H1 (cell line): ENCODE measurements at regions not wholly inside any gene's neighbourhood (a gene's known extent, or its start where the extent isn't known, plus 50 kb on each side); places are given as distances from the start of the nearest gene placed in this dataset.

Experiments
- CTCF ChIA-PET: fragments of 300-600 bp; sonication (Branson Sonifier 250); formaldehyde crosslinking; loops from one replicate; lab custom pipeline; 2021; ENCODE audit not compliant: partially characterized antibody; lab: Charles Lee
- POLR2A ChIA-PET: fragments of 300-600 bp; sonication (Branson Sonifier 250); formaldehyde crosslinking; loops from one replicate; lab custom pipeline; 2021; ENCODE audit warnings: inconsistent platforms; ENCODE audit not compliant: partially characterized antibody; lab: Charles Lee
- DNase-seq, 2 experiments: peaks; one replicate each; pipeline versions ENCODE4 v3.0.0 to v3.0.0-alpha.2; 2010 to 2022; ENCODE audit warnings: low spot score in 2 of 2, low read depth in 1 of 2, mixed read lengths in 1 of 2
- FAIRE-seq: peaks from 2 replicates; lab custom pipeline; 2011; peaks lifted over from hg19 to GRCh38; lab: Jason Lieb, UNC
- H2AFZ ChIP-seq: 2 replicates; pipeline ENCODE4 v1.8.1; 2012; ENCODE audit warnings: low read length, inconsistent platforms
- H2AK5ac ChIP-seq: 2 replicates; pipeline ENCODE4 v1.6.1; 2013; ENCODE audit warnings: low read depth, low read length
- H2BK120ac ChIP-seq: replicated peaks from 2 replicates; pipeline ENCODE3; 2013; ENCODE audit warnings: low read depth, low read length, inconsistent platforms
- H2BK12ac ChIP-seq: 2 replicates; pipeline ENCODE4 v1.6.1; 2013; ENCODE audit warnings: low read depth, low read length
- H2BK15ac ChIP-seq: 2 replicates; pipeline ENCODE4 v1.6.1; 2013; ENCODE audit warnings: low read length
- H2BK20ac ChIP-seq: 2 replicates; pipeline ENCODE4 v1.6.1; 2013; ENCODE audit warnings: low read length
- H2BK5ac ChIP-seq: 2 replicates; pipeline ENCODE4 v1.6.1; 2013; ENCODE audit warnings: low read depth, low read length
- H3K14ac ChIP-seq: 2 replicates; pipeline ENCODE4 v1.6.1; 2013; ENCODE audit warnings: inconsistent platforms; ENCODE audit not compliant: insufficient read length
- H3K18ac ChIP-seq: 2 replicates; pipeline ENCODE4 v1.6.1; 2013; ENCODE audit warnings: low read length; ENCODE audit errors: extremely low read depth
- H3K23ac ChIP-seq: 2 replicates; pipeline ENCODE4 v1.6.1; 2013; ENCODE audit warnings: inconsistent platforms; ENCODE audit not compliant: insufficient read length
- H3K23me2 ChIP-seq: 2 replicates; pipeline ENCODE4 v1.6.1; 2013; ENCODE audit warnings: low read depth, low read length
- H3K27ac ChIP-seq: 2 replicates; pipeline ENCODE4 v1.6.1; 2011; ENCODE audit warnings: low read depth, low read length, inconsistent platforms
- H3K27me3 ChIP-seq, 4 experiments: replicated peaks in 1 of 4; 1 replicate in 1 of 4; 2 replicates in 3 of 4; pipeline versions ENCODE4 v1.6.1 to v1.8.1; 2011 to 2013; ENCODE audit warnings: low read length in 3 of 4, mild to moderate bottlenecking in 3 of 4, inconsistent platforms in 2 of 4, mixed read lengths in 2 of 4, moderate library complexity in 1 of 4; ENCODE audit not compliant: control insufficient read depth in 3 of 4, insufficient read depth in 3 of 4; ENCODE audit errors: extremely low read depth in 1 of 4
- H3K36me3 ChIP-seq, 4 experiments: 2 replicates each; pipeline versions ENCODE4 v1.6.1 to v1.8.1; 2011 to 2013; ENCODE audit warnings: mild to moderate bottlenecking in 4 of 4, low read length in 3 of 4, moderate library complexity in 2 of 4, control low read depth in 1 of 4, inconsistent platforms in 1 of 4; ENCODE audit not compliant: insufficient read depth in 4 of 4, control insufficient read depth in 2 of 4
- H3K4ac ChIP-seq: replicated peaks from 2 replicates; pipeline ENCODE3; 2013; ENCODE audit warnings: low read length, low read depth, mixed read lengths, inconsistent platforms; ENCODE audit not compliant: insufficient read length
- H3K4me1 ChIP-seq, 4 experiments: replicated peaks in 1 of 4; 1 replicate in 1 of 4; 2 replicates in 3 of 4; pipeline versions ENCODE4 v1.6.1 to v1.8.1; 2011 to 2013; ENCODE audit warnings: low read length in 3 of 4, inconsistent platforms in 2 of 4, mixed read lengths in 1 of 4; ENCODE audit not compliant: insufficient read depth in 4 of 4, control insufficient read depth in 3 of 4
- H3K4me2 ChIP-seq, 2 experiments: 2 replicates each; pipeline versions ENCODE4 v1.6.1 to v1.8.1; 2011 to 2013; ENCODE audit warnings: low read depth in 2 of 2, low read length in 2 of 2, control low read depth in 1 of 2, inconsistent platforms in 1 of 2, mild to moderate bottlenecking in 1 of 2; ENCODE audit not compliant: insufficient read depth in 1 of 2
- H3K4me3 ChIP-seq, 4 experiments: fragments of 200-600, 300-600 bp in 1 of 4; sonication (generic), shearing (Covaris generic), sonication (Bioruptor Twin) in 1 of 4; 2 replicates each; pipeline versions ENCODE4 v1.5.1 to v1.8.1; 2011 to 2016; ENCODE audit warnings: low read length in 4 of 4, low read depth in 3 of 4, control low read depth in 2 of 4, inconsistent platforms in 2 of 4, mild to moderate bottlenecking in 2 of 4, mixed read lengths in 1 of 4, moderate library complexity in 1 of 4; ENCODE audit not compliant: insufficient read depth in 2 of 4; ENCODE audit errors: extremely low read depth in 1 of 4
- H3K56ac ChIP-seq: replicated peaks from 2 replicates; pipeline ENCODE3; 2013; ENCODE audit warnings: low read depth, mild to moderate bottlenecking, mixed read lengths, low read length, inconsistent platforms; ENCODE audit not compliant: insufficient read length
- H3K79me1 ChIP-seq: 2 replicates; pipeline ENCODE4 v1.6.1; 2013; ENCODE audit warnings: low read depth, low read length, control low read depth
- H3K79me2 ChIP-seq, 2 experiments: 2 replicates each; pipeline versions ENCODE4 v1.6.1 to v1.8.1; 2012 to 2013; ENCODE audit warnings: low read length in 2 of 2, mild to moderate bottlenecking in 2 of 2, inconsistent platforms in 1 of 2; ENCODE audit not compliant: insufficient read depth in 2 of 2, control insufficient read depth in 1 of 2
- H3K9ac ChIP-seq, 4 experiments: replicated peaks in 1 of 4; 1 replicate in 1 of 4; 2 replicates in 3 of 4; pipeline versions ENCODE4 v1.6.1 to v1.8.1; 2011 to 2013; ENCODE audit warnings: low read depth in 3 of 4, low read length in 3 of 4, control low read depth in 2 of 4, mild to moderate bottlenecking in 2 of 4, moderate library complexity in 2 of 4, inconsistent platforms in 1 of 4; ENCODE audit errors: extremely low read depth in 1 of 4
- H3K9me3 ChIP-seq, 2 experiments: 2 replicates each; pipeline versions ENCODE4 v1.6.1 to v1.8.1; 2012 to 2013; ENCODE audit warnings: mild to moderate bottlenecking in 2 of 2, moderate library complexity in 2 of 2, control low read depth in 1 of 2, inconsistent platforms in 1 of 2, low read depth in 1 of 2, low read length in 1 of 2, mixed read lengths in 1 of 2; ENCODE audit not compliant: insufficient read depth in 2 of 2
- H4K20me1 ChIP-seq, 2 experiments: replicated peaks in 1 of 2; 2 replicates each; pipeline versions ENCODE3 to v1.8.1; 2011 to 2013; ENCODE audit warnings: inconsistent platforms in 2 of 2, low read length in 2 of 2, mild to moderate bottlenecking in 1 of 2; ENCODE audit not compliant: insufficient read depth in 2 of 2, control insufficient read depth in 1 of 2
- H4K5ac ChIP-seq: 2 replicates; pipeline ENCODE4 v1.6.1; 2013; ENCODE audit warnings: low read length, low read depth, mixed read lengths, inconsistent platforms; ENCODE audit not compliant: insufficient read length
- H4K8ac ChIP-seq: 2 replicates; pipeline ENCODE4 v1.8.0; 2013; ENCODE audit warnings: mild to moderate bottlenecking, moderate library complexity, low read length, inconsistent platforms; ENCODE audit not compliant: insufficient read depth; ENCODE audit errors: extremely low read depth
- H4K91ac ChIP-seq: replicated peaks from 2 replicates; pipeline ENCODE3; 2013; ENCODE audit warnings: low read length, mixed read lengths, inconsistent platforms; ENCODE audit not compliant: insufficient read length
- BRCA1 ChIP-seq: IDR thresholded peaks from 2 replicates; pipeline ENCODE4 v1.6.1; 2012; ENCODE audit warnings: low read depth, low read length, improper control_type of control experiment
- CHD2 ChIP-seq: IDR thresholded peaks from 2 replicates; pipeline ENCODE4 v1.6.1; 2012; ENCODE audit warnings: low read length, improper control_type of control experiment
- E2F6 ChIP-seq: IDR thresholded peaks from 2 replicates; pipeline ENCODE4 v1.6.1; 2012; ENCODE audit warnings: inconsistent platforms
- KDM4A ChIP-seq: IDR thresholded peaks from one replicate; pipeline ENCODE4 v1.7.1; 2012; ENCODE audit warnings: low read depth, mild to moderate bottlenecking, moderate library complexity, low read length, inconsistent platforms; ENCODE audit not compliant: severe bottlenecking
- KDM5A ChIP-seq: fragments of 200-600 bp; IDR thresholded peaks from 2 replicates; pipeline ENCODE4 v1.7.1; 2012; ENCODE audit warnings: mild to moderate bottlenecking, low read length, inconsistent platforms, mixed read lengths
- POLR2AphosphoS5 ChIP-seq: IDR thresholded peaks from 2 replicates; pipeline ENCODE4 v1.6.1; 2011; ENCODE audit warnings: low read depth, low read length
- POU5F1 ChIP-seq: IDR thresholded peaks from 2 replicates; pipeline ENCODE4 v1.6.1; 2011; ENCODE audit warnings: low read depth, mild to moderate bottlenecking, low read length, moderate library complexity
- RAD21 ChIP-seq, 2 experiments: IDR thresholded peaks in 1 of 2; conservative IDR thresholded peaks in 1 of 2; 2 replicates each; pipeline ENCODE4 v1.6.1; 2011; ENCODE audit warnings: low read depth in 2 of 2, low read length in 2 of 2, improper control_type of control experiment in 1 of 2, inconsistent platforms in 1 of 2, mild to moderate bottlenecking in 1 of 2, moderate library complexity in 1 of 2
- SP1 ChIP-seq: IDR thresholded peaks from 2 replicates; pipeline ENCODE4 v1.6.1; 2011; ENCODE audit warnings: low read depth, low read length
- SP2 ChIP-seq: IDR thresholded peaks from 2 replicates; pipeline ENCODE4 v1.6.1; 2012; ENCODE audit warnings: mild to moderate bottlenecking, low read length, inconsistent platforms
- SUZ12 ChIP-seq: fragments of 200-600 bp; sonication (generic); IDR thresholded peaks from 2 replicates; pipeline ENCODE4 v1.6.1; 2012; ENCODE audit warnings: mild to moderate bottlenecking, inconsistent platforms, low read length, moderate library complexity, mixed read lengths
- TCF12 ChIP-seq: IDR thresholded peaks from 2 replicates; pipeline ENCODE4 v1.6.1; 2011; ENCODE audit warnings: low read depth, mild to moderate bottlenecking, low read length
- WGBS, 2 experiments: shearing (Covaris generic) in 1 of 2; methylation state at CpG; one replicate each; pipeline versions ENCODE4 v1.1.6 to v1.1.7; 2013 to 2015; ENCODE audit warnings: low lambda C conversion rate in 2 of 2, mixed read lengths in 2 of 2, inconsistent platforms in 1 of 2, low coverage in 1 of 2, missing lambda C conversion rate in 1 of 2; ENCODE audit not compliant: insufficient replicate concordance in 2 of 2, insufficient coverage in 1 of 2, insufficient read length in 1 of 2; ENCODE audit errors: extremely low coverage in 1 of 2, missing lambda C conversion rate in 1 of 2; 5-methylcytosine and 5-hydroxymethylcytosine counted together

GRCh38 chr4:151928112-151928511, 167.3 kb upstream of the GATB start:
- H3K4ac ChIP-seq = no peak overlapping the region
- no peak overlapping the region for H2BK120ac ChIP-seq
- H3K27me3 ChIP-seq = 0 out of 7 replicates have a peak, but pooled peaks cover 0 to 2% (median 0%) of the 10 kb centered on the region in 4 experiments
- 86% methylated on average over 5 of the region's 5 CpGs; no CpG with 5 or more reads in 1 of the 2 experiments for WGBS, 2 experiments
- H4K5ac ChIP-seq = no peak overlapping the region
- DNase-seq = no peak
- H3K79me2 ChIP-seq = no peaks in the 10 kb centered on the region
- FAIRE-seq = no peak
- no peak overlapping the region for H4K91ac ChIP-seq
- no peak overlapping the region for H2BK12ac ChIP-seq
- H2BK15ac ChIP-seq = no peak overlapping the region
- H3K18ac ChIP-seq = no peak overlapping the region
- H2AFZ ChIP-seq = no peak overlapping the region
- H3K9ac ChIP-seq = no peak overlapping the region
- TF ChIP-seq POLR2AphosphoS5 (no peak), TCF12 (no peak), KDM5A (no peak), RAD21 (IDR thresholded peaks at IDR 0.05 in 1 of 2, conservative IDR thresholded peaks at IDR 0.05 in 1 of 2; ENCODE audit: low read depth in 2 of 2, low read length in 2 of 2) (no peak), BRCA1 (no peak), CHD2 (no peak), POU5F1 (no peak), SUZ12 (no peak), SP2 (no peak), KDM4A (no peak), E2F6 (no peak), SP1 (no peak)
- no peak overlapping the region for H2BK5ac ChIP-seq
- no peaks in the 10 kb centered on the region for H3K36me3 ChIP-seq
- H3K56ac ChIP-seq = no peak overlapping the region
- ChIA-PET CTCF (interaction anchor here (0.7 to 1.8 kb wide), 3 partner anchors 48 to 128 kb away, joined by 3 to 5 read pairs (median 4); no protein-coding TSS in a partner anchor), POLR2A (no interaction called here)
- H3K4me3 ChIP-seq = no peak overlapping the region
- no peak overlapping the region for H3K27ac ChIP-seq
- H3K4me1 ChIP-seq = no peaks in the 10 kb centered on the region; a peak in 1 of 7 replicates
- H4K20me1 ChIP-seq = no peaks in the 10 kb centered on the region
- H2AK5ac ChIP-seq = no peak overlapping the region
- peaks cover 2% of the 10 kb centered on the region; the same call in 1 of the 2 replicates for H3K23me2 ChIP-seq
- H2BK20ac ChIP-seq = no peak overlapping the region
- no peaks in the 10 kb centered on the region for H3K9me3 ChIP-seq
- H3K14ac ChIP-seq = no peak overlapping the region
- no peak overlapping the region for H3K23ac ChIP-seq
- no peak overlapping the region for H4K8ac ChIP-seq
- H3K4me2 ChIP-seq = no peak overlapping the region
- no peaks in the 10 kb centered on the region for H3K79me1 ChIP-seq
